H1 (cell line): ENCODE measurements at regions not wholly inside any gene's neighbourhood (a gene's known extent, or its start where the extent isn't known, plus 50 kb on each side); places are given as distances from the start of the nearest gene placed in this dataset.

Source experiments
- CTCF ChIA-PET: fragments of 300-600 bp; sonication (Branson Sonifier 250); formaldehyde crosslinking; loops from one replicate; lab custom pipeline; 2021; ENCODE audit not compliant: partially characterized antibody; lab: Charles Lee
- POLR2A ChIA-PET: fragments of 300-600 bp; sonication (Branson Sonifier 250); formaldehyde crosslinking; loops from one replicate; lab custom pipeline; 2021; ENCODE audit warnings: inconsistent platforms; ENCODE audit not compliant: partially characterized antibody; lab: Charles Lee
- DNase-seq, 2 experiments: peaks; one replicate each; pipeline versions ENCODE4 v3.0.0 to v3.0.0-alpha.2; 2010 to 2022; ENCODE audit warnings: low spot score in 2 of 2, low read depth in 1 of 2, mixed read lengths in 1 of 2
- FAIRE-seq: peaks from 2 replicates; lab custom pipeline; 2011; peaks lifted over from hg19 to GRCh38; lab: Jason Lieb, UNC
- H2AFZ ChIP-seq: 2 replicates; pipeline ENCODE4 v1.8.1; 2012; ENCODE audit warnings: low read length, inconsistent platforms
- H2AK5ac ChIP-seq: 2 replicates; pipeline ENCODE4 v1.6.1; 2013; ENCODE audit warnings: low read depth, low read length
- H2BK120ac ChIP-seq: replicated peaks from 2 replicates; pipeline ENCODE3; 2013; ENCODE audit warnings: low read depth, low read length, inconsistent platforms
- H2BK12ac ChIP-seq: 2 replicates; pipeline ENCODE4 v1.6.1; 2013; ENCODE audit warnings: low read depth, low read length
- H2BK15ac ChIP-seq: 2 replicates; pipeline ENCODE4 v1.6.1; 2013; ENCODE audit warnings: low read length
- H2BK20ac ChIP-seq: 2 replicates; pipeline ENCODE4 v1.6.1; 2013; ENCODE audit warnings: low read length
- H2BK5ac ChIP-seq: 2 replicates; pipeline ENCODE4 v1.6.1; 2013; ENCODE audit warnings: low read depth, low read length
- H3K14ac ChIP-seq: 2 replicates; pipeline ENCODE4 v1.6.1; 2013; ENCODE audit warnings: inconsistent platforms; ENCODE audit not compliant: insufficient read length
- H3K18ac ChIP-seq: 2 replicates; pipeline ENCODE4 v1.6.1; 2013; ENCODE audit warnings: low read length; ENCODE audit errors: extremely low read depth
- H3K23ac ChIP-seq: 2 replicates; pipeline ENCODE4 v1.6.1; 2013; ENCODE audit warnings: inconsistent platforms; ENCODE audit not compliant: insufficient read length
- H3K23me2 ChIP-seq: 2 replicates; pipeline ENCODE4 v1.6.1; 2013; ENCODE audit warnings: low read depth, low read length
- H3K27ac ChIP-seq: 2 replicates; pipeline ENCODE4 v1.6.1; 2011; ENCODE audit warnings: low read depth, low read length, inconsistent platforms
- H3K27me3 ChIP-seq, 4 experiments: replicated peaks in 1 of 4; 1 replicate in 1 of 4; 2 replicates in 3 of 4; pipeline versions ENCODE4 v1.6.1 to v1.8.1; 2011 to 2013; ENCODE audit warnings: low read length in 3 of 4, mild to moderate bottlenecking in 3 of 4, inconsistent platforms in 2 of 4, mixed read lengths in 2 of 4, moderate library complexity in 1 of 4; ENCODE audit not compliant: control insufficient read depth in 3 of 4, insufficient read depth in 3 of 4; ENCODE audit errors: extremely low read depth in 1 of 4
- H3K36me3 ChIP-seq, 4 experiments: 2 replicates each; pipeline versions ENCODE4 v1.6.1 to v1.8.1; 2011 to 2013; ENCODE audit warnings: mild to moderate bottlenecking in 4 of 4, low read length in 3 of 4, moderate library complexity in 2 of 4, control low read depth in 1 of 4, inconsistent platforms in 1 of 4; ENCODE audit not compliant: insufficient read depth in 4 of 4, control insufficient read depth in 2 of 4
- H3K4ac ChIP-seq: replicated peaks from 2 replicates; pipeline ENCODE3; 2013; ENCODE audit warnings: low read length, low read depth, mixed read lengths, inconsistent platforms; ENCODE audit not compliant: insufficient read length
- H3K4me1 ChIP-seq, 4 experiments: replicated peaks in 1 of 4; 1 replicate in 1 of 4; 2 replicates in 3 of 4; pipeline versions ENCODE4 v1.6.1 to v1.8.1; 2011 to 2013; ENCODE audit warnings: low read length in 3 of 4, inconsistent platforms in 2 of 4, mixed read lengths in 1 of 4; ENCODE audit not compliant: insufficient read depth in 4 of 4, control insufficient read depth in 3 of 4
- H3K4me2 ChIP-seq, 2 experiments: 2 replicates each; pipeline versions ENCODE4 v1.6.1 to v1.8.1; 2011 to 2013; ENCODE audit warnings: low read depth in 2 of 2, low read length in 2 of 2, control low read depth in 1 of 2, inconsistent platforms in 1 of 2, mild to moderate bottlenecking in 1 of 2; ENCODE audit not compliant: insufficient read depth in 1 of 2
- H3K4me3 ChIP-seq, 4 experiments: fragments of 200-600, 300-600 bp in 1 of 4; sonication (generic), shearing (Covaris generic), sonication (Bioruptor Twin) in 1 of 4; 2 replicates each; pipeline versions ENCODE4 v1.5.1 to v1.8.1; 2011 to 2016; ENCODE audit warnings: low read length in 4 of 4, low read depth in 3 of 4, control low read depth in 2 of 4, inconsistent platforms in 2 of 4, mild to moderate bottlenecking in 2 of 4, mixed read lengths in 1 of 4, moderate library complexity in 1 of 4; ENCODE audit not compliant: insufficient read depth in 2 of 4; ENCODE audit errors: extremely low read depth in 1 of 4
- H3K56ac ChIP-seq: replicated peaks from 2 replicates; pipeline ENCODE3; 2013; ENCODE audit warnings: low read depth, mild to moderate bottlenecking, mixed read lengths, low read length, inconsistent platforms; ENCODE audit not compliant: insufficient read length
- H3K79me1 ChIP-seq: 2 replicates; pipeline ENCODE4 v1.6.1; 2013; ENCODE audit warnings: low read depth, low read length, control low read depth
- H3K79me2 ChIP-seq, 2 experiments: 2 replicates each; pipeline versions ENCODE4 v1.6.1 to v1.8.1; 2012 to 2013; ENCODE audit warnings: low read length in 2 of 2, mild to moderate bottlenecking in 2 of 2, inconsistent platforms in 1 of 2; ENCODE audit not compliant: insufficient read depth in 2 of 2, control insufficient read depth in 1 of 2
- H3K9ac ChIP-seq, 4 experiments: replicated peaks in 1 of 4; 1 replicate in 1 of 4; 2 replicates in 3 of 4; pipeline versions ENCODE4 v1.6.1 to v1.8.1; 2011 to 2013; ENCODE audit warnings: low read depth in 3 of 4, low read length in 3 of 4, control low read depth in 2 of 4, mild to moderate bottlenecking in 2 of 4, moderate library complexity in 2 of 4, inconsistent platforms in 1 of 4; ENCODE audit errors: extremely low read depth in 1 of 4
- H3K9me3 ChIP-seq, 2 experiments: 2 replicates each; pipeline versions ENCODE4 v1.6.1 to v1.8.1; 2012 to 2013; ENCODE audit warnings: mild to moderate bottlenecking in 2 of 2, moderate library complexity in 2 of 2, control low read depth in 1 of 2, inconsistent platforms in 1 of 2, low read depth in 1 of 2, low read length in 1 of 2, mixed read lengths in 1 of 2; ENCODE audit not compliant: insufficient read depth in 2 of 2
- H4K20me1 ChIP-seq, 2 experiments: replicated peaks in 1 of 2; 2 replicates each; pipeline versions ENCODE3 to v1.8.1; 2011 to 2013; ENCODE audit warnings: inconsistent platforms in 2 of 2, low read length in 2 of 2, mild to moderate bottlenecking in 1 of 2; ENCODE audit not compliant: insufficient read depth in 2 of 2, control insufficient read depth in 1 of 2
- H4K5ac ChIP-seq: 2 replicates; pipeline ENCODE4 v1.6.1; 2013; ENCODE audit warnings: low read length, low read depth, mixed read lengths, inconsistent platforms; ENCODE audit not compliant: insufficient read length
- H4K8ac ChIP-seq: 2 replicates; pipeline ENCODE4 v1.8.0; 2013; ENCODE audit warnings: mild to moderate bottlenecking, moderate library complexity, low read length, inconsistent platforms; ENCODE audit not compliant: insufficient read depth; ENCODE audit errors: extremely low read depth
- H4K91ac ChIP-seq: replicated peaks from 2 replicates; pipeline ENCODE3; 2013; ENCODE audit warnings: low read length, mixed read lengths, inconsistent platforms; ENCODE audit not compliant: insufficient read length
- CTBP2 ChIP-seq: IDR thresholded peaks from 2 replicates; pipeline ENCODE4 v1.7.0; 2011; ENCODE audit warnings: borderline replicate concordance, mild to moderate bottlenecking, moderate library complexity, mixed read lengths, low read length; ENCODE audit not compliant: insufficient read depth, insufficient read length
- EGR1 ChIP-seq: IDR thresholded peaks from 2 replicates; pipeline ENCODE4 v1.6.1; 2011; ENCODE audit warnings: low read depth, low read length, borderline replicate concordance
- EZH2 ChIP-seq: fragments of 200-600 bp; sonication (generic); IDR thresholded peaks from 2 replicates; pipeline ENCODE4 v1.7.1; 2012; ENCODE audit warnings: low read depth, mild to moderate bottlenecking, moderate library complexity, low read length, inconsistent platforms; ENCODE audit not compliant: severe bottlenecking
- NANOG ChIP-seq: IDR thresholded peaks from 2 replicates; pipeline ENCODE4 v1.6.1; 2011; ENCODE audit warnings: low read length, low read depth, mild to moderate bottlenecking, inconsistent platforms; ENCODE audit not compliant: insufficient read depth, poor library complexity, severe bottlenecking
- NRF1 ChIP-seq: IDR thresholded peaks from 2 replicates; pipeline ENCODE4 v1.6.1; 2011; ENCODE audit warnings: mild to moderate bottlenecking, low read depth, low read length, improper control_type of control experiment
- PHF8 ChIP-seq: fragments of 200-600 bp; sonication (generic); conservative IDR thresholded peaks from 2 replicates; pipeline ENCODE4 v1.7.1; 2012; ENCODE audit warnings: low read depth, mild to moderate bottlenecking, inconsistent platforms, low read length, moderate library complexity
- RFX5 ChIP-seq: IDR thresholded peaks from 2 replicates; pipeline ENCODE4 v1.6.1; 2011; ENCODE audit warnings: low read depth, low read length, improper control_type of control experiment, borderline replicate concordance
- WGBS, 2 experiments: shearing (Covaris generic) in 1 of 2; methylation state at CpG; one replicate each; pipeline versions ENCODE4 v1.1.6 to v1.1.7; 2013 to 2015; ENCODE audit warnings: low lambda C conversion rate in 2 of 2, mixed read lengths in 2 of 2, inconsistent platforms in 1 of 2, low coverage in 1 of 2, missing lambda C conversion rate in 1 of 2; ENCODE audit not compliant: insufficient replicate concordance in 2 of 2, insufficient coverage in 1 of 2, insufficient read length in 1 of 2; ENCODE audit errors: extremely low coverage in 1 of 2, missing lambda C conversion rate in 1 of 2; 5-methylcytosine and 5-hydroxymethylcytosine counted together
- TF ChIP-seq, protein P1 (sequence below): IDR thresholded peaks from 2 replicates; pipeline ENCODE4 v1.6.1; 2011; ENCODE audit warnings: low read depth, mild to moderate bottlenecking, low read length; ENCODE audit not compliant: insufficient read depth

DNA sequence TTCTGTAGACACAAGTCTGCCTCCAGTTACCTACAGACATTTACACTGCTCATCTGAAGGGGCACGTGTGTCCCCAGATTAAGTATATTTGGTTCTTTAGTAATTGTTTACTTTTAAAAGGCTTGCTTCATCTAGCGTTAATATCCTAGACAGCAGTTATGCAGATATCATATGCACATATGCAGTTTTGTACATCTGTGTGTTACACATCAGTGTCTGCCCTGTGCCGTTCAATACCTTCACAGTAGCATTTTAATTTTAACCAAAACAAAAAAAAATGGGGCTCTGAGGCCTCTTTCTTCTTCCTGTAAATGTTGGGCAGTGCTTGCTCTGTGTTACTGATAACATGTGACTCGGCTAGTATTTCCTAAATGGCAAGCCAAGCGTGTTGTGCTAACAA, 331.4 kb upstream of the MGMT start:
- Histone ChIP-seq H2BK120ac (no peak overlapping the region), H2BK20ac (no peak overlapping the region), H3K27me3 (no peaks in the 10 kb centered on the region), H2AFZ (no peak overlapping the region), H2BK15ac (no peak overlapping the region), H3K4me2 (no peak overlapping the region), H2BK12ac (no peak overlapping the region), H3K4me3 (no peak overlapping the region), H2BK5ac (no peak overlapping the region)
- FAIRE-seq: no peak
- no peak for DNase-seq
- TF ChIP-seq NRF1: no peak
- TF ChIP-seq, protein P1, sequence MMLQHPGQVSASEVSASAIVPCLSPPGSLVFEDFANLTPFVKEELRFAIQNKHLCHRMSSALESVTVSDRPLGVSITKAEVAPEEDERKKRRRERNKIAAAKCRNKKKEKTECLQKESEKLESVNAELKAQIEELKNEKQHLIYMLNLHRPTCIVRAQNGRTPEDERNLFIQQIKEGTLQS: no peak
- no peak for TF ChIP-seq CTBP2
- TF ChIP-seq NANOG: no peak
- no peak for TF ChIP-seq EZH2
- no peak for TF ChIP-seq PHF8
- TF ChIP-seq RFX5: no peak
- TF ChIP-seq EGR1: no peak
- TF ChIP-seq, all 59 proteins: peak for 0
- Histone ChIP-seq H3K36me3 (no peaks in the 10 kb centered on the region), H3K23ac (no peak overlapping the region), H4K91ac (no peak overlapping the region), H3K9ac (no peak overlapping the region), H3K79me1 (no peaks in the 10 kb centered on the region), H4K5ac (no peak overlapping the region), H3K18ac (no peak overlapping the region), H3K4ac (no peak overlapping the region), H3K27ac (no peak overlapping the region), H3K79me2 (no peaks in the 10 kb centered on the region), H4K8ac (no peak overlapping the region), H4K20me1 (no peaks in the 10 kb centered on the region), H2AK5ac (no peak overlapping the region), H3K14ac (no peak overlapping the region), H3K4me1 (peaks cover 0 to 3% (median 2%) of the 10 kb centered on the region in 4 experiments; a peak in 4 of 7 replicates), H3K9me3 (no peaks in the 10 kb centered on the region), H3K56ac (no peak overlapping the region), H3K23me2 (no peaks in the 10 kb centered on the region)
- WGBS, 2 experiments: 90% methylated on average over 5 of the region's 5 CpGs; no CpG with 5 or more reads in 1 of the 2 experiments
- ChIA-PET CTCF (no interaction called here), POLR2A (no interaction called here)
